IMR-90 (cell line): ENCODE measurements at regions not wholly inside any gene's neighbourhood (a gene's known extent, or its start where the extent isn't known, plus 50 kb on each side); places are given as distances from the start of the nearest gene placed in this dataset.

Source experiments
- ATAC-seq: fragments of 200-7000 bp; cut with Tn5 transposase; 2 replicates; pipeline ENCODE4 v1.9.1; 2020; ENCODE audit warnings: low read depth, mild to moderate bottlenecking, moderate library complexity
- BruUV-seq: library from RNA; stranded (reverse); fragments of 400-500 nt; replicated peaks from 2 replicates; lab custom pipeline; 2021; lab: Mats Ljungman, UMichigan
- CTCF ChIA-PET: fragments of 300-600 bp; formaldehyde crosslinking; extraction: SDS; loops from one replicate; lab custom pipeline; 2021; ENCODE audit warnings: antibody characterized with exemption; lab: Yijun Ruan, JAX
- POLR2A ChIA-PET: fragments of 300-600 bp; sonication (Branson Sonifier 250); formaldehyde crosslinking; loops from one replicate; lab custom pipeline; 2022; ENCODE audit warnings: antibody characterized with exemption; ENCODE audit not compliant: unreplicated experiment; lab: Charles Lee
- DNase-seq: peaks from one replicate; pipeline ENCODE4 v3.0.0; 2013
- H2AFZ ChIP-seq: replicated peaks from 2 replicates; pipeline ENCODE3; 2013; ENCODE audit warnings: low read length, mild to moderate bottlenecking; ENCODE audit not compliant: poor library complexity
- H2AK5ac ChIP-seq: 2 replicates; pipeline ENCODE4 v1.6.1; 2013; ENCODE audit warnings: low read depth, low read length, inconsistent platforms
- H2AK9ac ChIP-seq: replicated peaks from 2 replicates; pipeline ENCODE3; 2013; ENCODE audit warnings: mild to moderate bottlenecking, low read depth, low read length, moderate library complexity; ENCODE audit not compliant: poor library complexity
- H2BK120ac ChIP-seq: 2 replicates; pipeline ENCODE4 v1.6.1; 2013; ENCODE audit warnings: low read depth, low read length, inconsistent platforms
- H2BK15ac ChIP-seq: 3 replicates; pipeline ENCODE4 v1.6.1; 2013; ENCODE audit warnings: low read depth, low read length, inconsistent platforms
- H2BK20ac ChIP-seq: 2 replicates; pipeline ENCODE4 v1.6.1; 2013; ENCODE audit warnings: low read depth, mild to moderate bottlenecking, inconsistent platforms, low read length, moderate library complexity
- H2BK5ac ChIP-seq: 2 replicates; pipeline ENCODE4 v1.6.1; 2013; ENCODE audit warnings: mild to moderate bottlenecking, low read depth, low read length, inconsistent platforms; ENCODE audit not compliant: poor library complexity, severe bottlenecking
- H3K14ac ChIP-seq: replicated peaks from 2 replicates; pipeline ENCODE4 v1.6.1; 2013; ENCODE audit warnings: low read depth, low read length, inconsistent platforms
- H3K18ac ChIP-seq: 2 replicates; pipeline ENCODE4 v1.6.1; 2013; ENCODE audit warnings: low read depth, low read length, control low read depth
- H3K23ac ChIP-seq: 2 replicates; pipeline ENCODE4 v1.6.1; 2013; ENCODE audit warnings: low read depth, low read length, inconsistent platforms
- H3K27ac ChIP-seq: 2 replicates; pipeline ENCODE4 v1.5.1; 2013; ENCODE audit warnings: mild to moderate bottlenecking, control low read depth, low read length; ENCODE audit not compliant: insufficient read depth
- H3K27me3 ChIP-seq: 2 replicates; pipeline ENCODE4 v1.6.1; 2013; ENCODE audit warnings: low read length; ENCODE audit not compliant: control insufficient read depth, insufficient read depth
- H3K36me3 ChIP-seq: 2 replicates; pipeline ENCODE4 v1.6.1; 2013; ENCODE audit warnings: low read length, mixed read lengths; ENCODE audit not compliant: control insufficient read depth, insufficient read depth
- H3K4ac ChIP-seq: 2 replicates; pipeline ENCODE4 v1.6.1; 2013; ENCODE audit warnings: low read depth, low read length, inconsistent platforms
- H3K4me1 ChIP-seq: 2 replicates; pipeline ENCODE4 v1.6.1; 2013; ENCODE audit warnings: low read length, mixed read lengths; ENCODE audit not compliant: control insufficient read depth, insufficient read depth
- H3K4me2 ChIP-seq: 2 replicates; pipeline ENCODE4 v1.6.1; 2013; ENCODE audit warnings: low read depth, mild to moderate bottlenecking, control low read depth, low read length, moderate library complexity
- H3K4me3 ChIP-seq: 2 replicates; pipeline ENCODE4 v1.5.1; 2013; ENCODE audit warnings: low read depth, mild to moderate bottlenecking, control low read depth, low read length, moderate library complexity; ENCODE audit not compliant: insufficient read depth
- H3K56ac ChIP-seq: 2 replicates; pipeline ENCODE4 v1.6.1; 2013; ENCODE audit warnings: low read length, inconsistent platforms; ENCODE audit not compliant: insufficient read depth; ENCODE audit errors: extremely low read depth
- H3K79me1 ChIP-seq, 2 experiments: 2 replicates each; pipeline ENCODE4 v1.6.1; 2013; ENCODE audit warnings: low read length in 2 of 2, inconsistent platforms in 1 of 2, low read depth in 1 of 2
- H3K9ac ChIP-seq: 2 replicates; pipeline ENCODE4 v1.6.1; 2013; ENCODE audit warnings: low read depth, low read length, control low read depth
- H3K9me1 ChIP-seq: 2 replicates; pipeline ENCODE4 v1.6.1; 2013; ENCODE audit warnings: low read length, inconsistent platforms; ENCODE audit not compliant: insufficient read depth
- H3K9me3 ChIP-seq: 2 replicates; pipeline ENCODE4 v1.6.1; 2013; ENCODE audit warnings: low read length; ENCODE audit not compliant: control insufficient read depth, insufficient read depth
- H4K20me1 ChIP-seq: 2 replicates; pipeline ENCODE4 v1.6.1; 2013; ENCODE audit warnings: low read length, inconsistent platforms; ENCODE audit not compliant: insufficient read depth
- H4K5ac ChIP-seq: 2 replicates; pipeline ENCODE4 v1.6.1; 2013; ENCODE audit warnings: mild to moderate bottlenecking, low read depth, low read length, control low read depth
- H4K8ac ChIP-seq, 2 experiments: 2 replicates each; pipeline ENCODE4 v1.6.1; 2013; ENCODE audit warnings: low read depth in 2 of 2, low read length in 2 of 2, control low read depth in 1 of 2, inconsistent platforms in 1 of 2
- H4K91ac ChIP-seq: 2 replicates; pipeline ENCODE4 v1.6.1; 2013; ENCODE audit warnings: low read depth, low read length, inconsistent platforms; ENCODE audit not compliant: insufficient read depth
- BHLHE40 ChIP-seq: fragments of 150-350 bp; IDR thresholded peaks from 2 replicates; pipeline ENCODE4 v1.6.1; 2016; ENCODE audit warnings: mild to moderate bottlenecking, low read depth, low read length
- CTCF ChIP-seq: conservative IDR thresholded peaks from 2 replicates; pipeline ENCODE4 v1.5.1; 2012; ENCODE audit warnings: mild to moderate bottlenecking, low read depth, low read length, improper control_type of control experiment
- ELK1 ChIP-seq: fragments of 150-350 bp; IDR thresholded peaks from 2 replicates; pipeline ENCODE4 v1.6.1; 2016; ENCODE audit warnings: low read depth, mild to moderate bottlenecking, low read length, moderate library complexity, borderline replicate concordance
- MAZ ChIP-seq: IDR thresholded peaks from 2 replicates; pipeline ENCODE4 v1.6.1; 2012; ENCODE audit warnings: low read depth, mild to moderate bottlenecking, low read length, improper control_type of control experiment, moderate library complexity, borderline replicate concordance
- MXI1 ChIP-seq: IDR thresholded peaks from 2 replicates; pipeline ENCODE4 v1.6.1; 2012; ENCODE audit warnings: low read depth, mild to moderate bottlenecking, low read length, moderate library complexity, borderline replicate concordance
- POLR2A ChIP-seq: IDR thresholded peaks from 2 replicates; pipeline ENCODE4 v1.6.1; 2012; ENCODE audit warnings: mild to moderate bottlenecking, low read depth, low read length
- RAD21 ChIP-seq: IDR thresholded peaks from 2 replicates; pipeline ENCODE4 v1.6.1; 2012; ENCODE audit warnings: low read length, improper control_type of control experiment
- WGBS, 2 experiments: methylation state at CpG; one replicate each; pipeline versions ENCODE4 v1.1.5 to v1.1.7; 2013; ENCODE audit warnings: missing lambda C conversion rate in 2 of 2; ENCODE audit not compliant: insufficient read length in 1 of 2; ENCODE audit errors: extremely low coverage in 2 of 2; 5-methylcytosine and 5-hydroxymethylcytosine counted together
- dilution Hi-C: fragments of 300-500 bp; cut with HindIII; formaldehyde crosslinking; loops from one replicate; pipeline ENCODE4 v1.14.3; 2018; ENCODE audit warnings: low sequenced_read_pairs; ENCODE audit not compliant: unreplicated experiment
- in situ Hi-C: fragments of 300-500 bp; cut with MboI; formaldehyde crosslinking; loops from 3 replicates; pipeline ENCODE4 v1.14.3; 2019; ENCODE audit warnings: low sequenced_read_pairs, inconsistent platforms, mixed read lengths
- intact Hi-C: fragments of 100-400 bp; cut with micrococcal nuclease; formaldehyde crosslinking; loops from 2 replicates; pipeline ENCODE4 v1.10.0; 2022

- no peak overlapping the region for H2BK20ac ChIP-seq
- H3K9me1 ChIP-seq, result no peaks in the 10 kb centered on the region
- no peak overlapping the region for H3K27ac ChIP-seq
- ChIA-PET CTCF (interaction anchor here (1.6 kb wide), 1 partner anchor 291 kb away, joined by 4 read pairs; no protein-coding TSS in a partner anchor), POLR2A (no interaction called here)
- no peak overlapping the region for H2AFZ ChIP-seq
- H3K4me2 ChIP-seq, result no peak overlapping the region
- no peak overlapping the region for H3K56ac ChIP-seq
- WGBS, 2 experiments, result 40% methylated on average over 1 of the region's 2 CpGs; no CpG with 5 or more reads in 1 of the 2 experiments
- intact Hi-C loops (loop anchor here (5.0 kb wide), 2 partner anchors 507 to 737 kb away; no protein-coding TSS in a partner anchor), in situ Hi-C loops (loop anchor here (5.0 to 10.0 kb wide), 2 partner anchors 157 to 269 kb away; no protein-coding TSS in a partner anchor), dilution Hi-C loops (no loop called here)
- no peak overlapping the region for H2BK15ac ChIP-seq
- H3K4me1 ChIP-seq, result no peaks in the 10 kb centered on the region
- TF ChIP-seq CTCF, result no peak
- TF ChIP-seq POLR2A, result no peak
- no peak for TF ChIP-seq MAZ
- TF ChIP-seq ELK1, result no peak
- no peak for TF ChIP-seq RAD21
- TF ChIP-seq MXI1, result no peak
- TF ChIP-seq BHLHE40, result no peak
- peaks cover 12% of the 10 kb centered on the region for H3K27me3 ChIP-seq
- no peak overlapping the region for H4K91ac ChIP-seq
- H4K5ac ChIP-seq, result no peak overlapping the region
- no peak overlapping the region for H2AK9ac ChIP-seq
- H3K36me3 ChIP-seq, result no peaks in the 10 kb centered on the region
- no peak overlapping the region for H3K4ac ChIP-seq
- no TSS peak for BruUV-seq
- DNase-seq, result no peak
- no peaks in the 10 kb centered on the region for H4K20me1 ChIP-seq
- no peak overlapping the region for H4K8ac ChIP-seq
- H3K23ac ChIP-seq, result no peak overlapping the region
- H3K14ac ChIP-seq, result no peak overlapping the region
- H3K9me3 ChIP-seq, result no peaks in the 10 kb centered on the region
- no peak overlapping the region for H2BK120ac ChIP-seq
- ATAC-seq, result no peak
- H2BK5ac ChIP-seq, result no peak overlapping the region
- H3K79me1 ChIP-seq, result no peaks in the 10 kb centered on the region
- no peak overlapping the region for H3K4me3 ChIP-seq
- H3K18ac ChIP-seq, result no peak overlapping the region
- no peak overlapping the region for H2AK5ac ChIP-seq
- no peak overlapping the region for H3K9ac ChIP-seq
These were observed 73.8 kb upstream of the SERBP1 start for GRCh38 chr1:67503974-67504373.
